Colon (tissue), 2 donors: ENCODE measurements at regions not wholly inside any gene's neighbourhood (a gene's known extent, or its start where the extent isn't known, plus 50 kb on each side); places are given as distances from the start of the nearest gene placed in this dataset.
A peak's percentile ranks its signal among the peaks of the same experiment; 100 is the strongest.

Experiments
- FAIRE-seq: peaks from 2 replicates; lab custom pipeline; 2012; peaks lifted over from hg19 to GRCh38; lab: Jason Lieb, UNC
- donor health status: control.
- donor health status: control.

DNA sequence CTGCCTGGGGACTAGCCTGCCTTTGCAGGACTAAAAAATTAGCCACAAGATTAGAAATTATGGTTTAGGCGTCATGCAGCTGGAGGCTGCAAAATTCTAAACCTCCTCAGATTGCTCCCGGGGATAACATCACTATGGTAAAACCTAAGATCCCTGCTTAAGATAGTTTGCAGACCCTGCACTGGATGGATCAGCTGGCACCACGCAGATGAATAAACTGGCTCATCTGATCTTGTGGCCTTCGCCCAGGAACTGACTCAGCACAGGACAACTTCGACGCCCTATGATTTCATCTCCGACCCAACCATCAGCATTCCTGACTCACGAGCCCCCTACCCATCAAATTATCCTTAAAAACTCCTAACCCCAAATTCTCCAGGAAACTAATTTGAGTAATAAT lies 482.4 kb downstream of the SPRY1 start:
- no peak for FAIRE-seq

DNA sequence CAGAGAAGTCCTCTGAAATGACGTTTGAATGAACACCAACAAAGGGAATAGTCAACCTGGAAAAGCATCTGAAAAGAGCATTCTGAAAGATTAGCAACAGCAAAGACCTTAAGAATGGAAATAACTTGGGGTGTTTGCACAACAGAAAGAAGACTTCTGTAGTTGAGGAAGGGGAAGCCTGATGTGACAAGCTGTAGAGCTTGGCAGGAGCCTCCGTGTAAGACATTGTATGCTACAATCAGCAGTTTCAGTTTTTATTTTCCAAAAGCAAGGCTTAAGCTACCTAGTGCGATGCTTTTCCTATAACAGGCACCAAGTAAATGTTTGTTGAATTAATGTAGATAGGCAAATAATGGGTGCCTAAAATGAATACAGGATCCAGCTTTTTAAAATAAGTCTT lies 484.0 kb downstream of the SPRY1 start:
- no peak for FAIRE-seq

- FAIRE-seq, result no peak
Observed at GRCh38 chr4:123884922-123885321, 488.3 kb downstream of the SPRY1 start.

DNA sequence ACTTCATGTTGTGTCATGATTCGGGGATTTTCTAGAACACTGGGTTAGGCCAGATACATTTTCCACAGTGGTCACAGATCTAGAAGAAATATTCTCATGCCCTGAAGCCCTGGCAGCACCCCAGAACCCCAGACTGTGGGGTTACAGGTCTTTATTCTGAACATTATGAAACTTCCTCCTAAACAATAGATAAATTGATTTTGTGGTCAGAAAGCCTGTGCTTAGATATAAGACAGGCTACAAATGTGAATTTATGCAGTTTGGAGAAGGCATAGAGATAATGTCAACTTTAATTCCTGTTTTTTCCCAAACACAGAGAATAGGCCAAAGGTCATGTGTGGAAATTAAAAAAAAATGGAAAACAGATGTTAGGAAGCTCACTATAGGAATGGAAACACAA lies 492.9 kb downstream of the SPRY1 start:
- FAIRE-seq, result no peak

DNA sequence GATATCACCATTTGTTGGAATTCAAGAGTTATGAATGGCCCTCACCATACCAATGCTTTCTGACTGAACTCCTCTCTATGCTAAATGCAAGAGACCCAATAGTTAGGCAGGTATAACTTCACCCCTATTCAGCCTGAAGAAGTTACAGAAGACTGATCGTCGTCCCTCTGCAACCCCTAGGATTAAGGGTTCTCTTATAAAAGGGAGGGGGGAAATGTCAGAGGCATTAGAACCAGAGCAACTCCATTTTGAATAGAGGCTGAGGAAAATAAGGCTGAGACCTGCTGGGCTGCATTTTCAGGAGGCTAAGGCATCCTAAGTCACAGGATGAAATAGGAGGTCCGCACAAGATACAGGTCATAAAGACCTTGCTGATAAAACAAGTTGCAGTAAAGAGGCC lies 494.3 kb downstream of the SPRY1 start:
- FAIRE-seq, result no peak

DNA sequence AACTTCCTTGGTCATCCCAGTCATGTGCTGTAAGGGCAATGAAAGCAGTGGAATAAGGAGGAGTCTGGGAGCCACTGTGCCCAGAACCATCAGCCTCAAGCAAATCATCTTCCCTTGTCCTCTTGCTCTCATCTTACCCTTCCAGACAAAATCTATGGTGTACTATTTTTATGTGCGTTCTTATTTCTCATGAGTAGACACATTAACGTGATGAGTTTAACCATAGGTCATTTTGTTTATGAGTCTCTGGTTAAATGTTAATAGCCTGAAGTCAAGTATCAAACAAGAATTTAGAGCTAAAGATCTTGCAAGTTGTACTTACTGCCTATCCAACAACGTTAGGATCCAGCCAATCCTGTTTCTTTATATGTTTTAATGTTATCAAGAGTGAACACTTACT lies 495.3 kb downstream of the SPRY1 start:
- no peak for FAIRE-seq

DNA sequence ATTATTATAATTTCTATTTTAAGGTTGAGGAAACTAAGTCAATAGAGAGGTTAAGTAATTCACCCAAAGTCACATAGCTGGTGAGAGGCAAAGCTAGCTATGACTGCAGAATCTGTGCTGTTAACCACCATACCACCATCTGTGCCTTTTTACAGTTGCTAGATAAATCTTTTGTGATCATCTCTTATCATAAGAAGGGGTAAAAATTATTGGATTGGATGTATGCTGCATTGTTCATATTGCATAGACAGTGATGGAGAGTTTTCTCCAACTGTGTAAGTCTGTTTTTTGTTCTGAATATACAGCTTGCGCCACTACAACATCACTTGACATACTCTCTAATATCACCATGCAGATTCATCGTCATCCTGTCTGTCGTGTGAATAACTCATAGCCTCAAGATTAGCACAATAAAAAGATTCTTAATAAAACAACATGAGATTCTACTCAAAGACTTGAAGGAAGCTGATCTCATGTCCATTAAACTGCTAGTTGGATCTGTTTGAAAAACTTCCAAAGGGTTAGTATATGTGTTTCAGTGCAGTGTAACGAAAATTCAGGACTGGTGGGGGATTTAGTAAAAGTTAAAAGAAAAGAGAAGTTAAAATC lies 495.9 kb downstream of the SPRY1 start:
- FAIRE-seq, result no peak

DNA sequence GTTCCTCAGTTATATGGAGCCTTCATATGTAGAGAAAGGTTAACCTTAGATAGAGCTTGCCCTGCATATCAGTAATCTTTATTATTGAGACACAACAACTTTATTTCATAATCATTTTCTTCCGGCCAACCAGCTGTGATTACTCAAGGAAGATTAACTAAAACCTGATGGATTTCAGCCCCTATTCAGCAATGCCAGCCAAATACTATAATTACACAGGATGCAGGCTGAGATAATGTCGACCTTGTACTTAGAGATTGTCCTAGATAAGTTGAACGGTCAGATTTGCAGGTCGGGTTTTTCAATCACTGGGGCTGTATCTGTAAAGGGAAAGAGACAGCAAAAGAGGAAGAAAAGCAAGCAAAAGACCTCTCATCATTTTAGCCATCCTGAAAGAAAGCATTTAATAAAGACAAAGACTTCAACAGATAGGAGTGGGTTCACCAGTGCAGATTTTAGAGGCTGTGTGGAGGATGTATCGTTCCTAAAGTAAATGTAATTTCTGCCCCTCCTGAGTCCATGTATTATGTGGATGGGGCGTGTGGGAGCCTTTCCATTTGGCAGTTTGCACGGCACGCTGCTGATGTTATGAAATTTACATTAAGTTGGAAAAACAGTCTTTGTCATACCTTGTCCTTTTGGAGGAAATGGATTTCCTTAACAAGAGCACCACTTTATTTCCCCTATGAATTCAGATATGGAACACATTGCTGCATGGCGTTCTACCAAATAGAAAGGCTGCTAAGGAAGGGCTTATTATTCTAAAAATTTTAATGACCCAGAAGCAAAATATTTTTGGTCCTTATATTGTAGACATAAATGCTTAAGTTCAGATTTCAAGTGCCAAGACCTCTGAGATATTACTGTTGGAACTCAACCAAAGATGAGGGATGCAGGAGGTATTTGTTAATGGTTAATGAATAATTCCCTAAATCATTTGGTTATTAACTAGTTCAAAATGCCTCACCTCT lies 496.7 kb downstream of the SPRY1 start:
- FAIRE-seq, result no peak

GRCh38 chr4:123896446-123897071 lies 500.0 kb downstream of the SPRY1 start:
- FAIRE-seq, result no peak

- FAIRE-seq, result no peak
Observed at GRCh38 chr4:123898946-123899666, 502.5 kb downstream of the SPRY1 start.

DNA sequence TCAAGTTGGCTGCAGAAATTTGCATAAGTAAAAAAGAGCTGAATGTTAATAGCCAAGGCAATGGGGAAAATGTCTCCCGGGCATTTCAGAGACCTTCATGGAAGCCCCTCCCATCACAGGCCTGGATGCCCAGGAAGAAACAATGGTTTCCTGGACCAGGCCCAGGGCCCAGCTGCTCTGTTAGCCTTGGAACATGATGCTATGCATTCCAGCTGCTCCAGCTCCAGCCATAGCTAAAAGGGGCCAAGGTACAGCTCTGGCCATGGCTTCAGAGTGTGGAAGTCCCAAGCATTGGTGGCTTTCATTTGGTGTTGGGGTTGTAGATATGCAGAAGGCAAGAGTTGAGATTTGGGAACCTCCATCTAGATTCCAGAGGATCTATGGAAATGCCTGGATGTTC lies 508.3 kb downstream of the SPRY1 start:
- no peak for FAIRE-seq

DNA sequence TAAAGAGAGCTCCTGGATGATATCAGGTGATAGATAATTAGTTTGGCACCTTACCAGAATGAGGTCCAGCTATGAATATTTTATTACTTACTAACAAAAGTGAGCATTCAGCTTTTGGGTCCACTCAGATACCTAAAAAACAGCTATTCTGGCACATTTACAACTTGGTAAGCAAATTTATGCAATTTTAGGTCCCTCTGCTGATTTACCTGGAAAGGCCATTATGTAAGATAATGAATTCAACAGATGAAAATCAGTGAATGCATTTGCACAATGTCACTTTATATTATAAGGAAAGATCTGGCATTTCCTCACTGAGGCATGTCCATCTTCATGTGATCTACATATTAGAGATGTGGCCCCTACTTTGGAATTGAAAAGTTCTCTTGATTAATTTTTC lies 517.0 kb downstream of the SPRY1 start:
- FAIRE-seq, result no peak

GRCh38 chr4:123916821-123917220 lies 520.2 kb downstream of the SPRY1 start:
- no peak for FAIRE-seq

DNA sequence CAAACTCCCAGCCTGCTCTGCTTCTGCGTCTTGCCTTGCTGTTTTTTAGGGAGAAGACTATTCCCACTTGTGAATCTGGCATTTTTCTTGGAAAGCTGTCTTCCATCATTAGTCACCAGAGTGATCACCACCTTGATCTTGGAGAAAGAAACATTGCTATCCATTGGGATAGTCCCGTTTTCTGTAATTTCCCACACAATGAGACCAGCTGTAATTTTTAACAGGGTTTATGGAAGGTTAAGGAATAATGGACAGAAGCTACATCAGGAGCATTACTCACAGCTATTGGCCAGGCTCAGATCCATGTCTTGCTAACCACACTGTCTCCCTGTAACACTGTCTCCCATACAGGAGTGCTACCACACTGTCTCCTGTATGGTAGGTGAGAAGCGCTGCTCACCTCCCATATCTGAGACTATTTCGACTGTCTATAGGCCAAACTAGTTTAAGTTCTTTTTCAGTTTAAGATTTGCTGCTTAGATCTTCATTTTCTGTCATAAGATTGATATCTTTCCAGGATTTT lies 523.0 kb downstream of the SPRY1 start:
- FAIRE-seq, result no peak

- FAIRE-seq, result no peak
Observed at GRCh38 chr4:123921339-123921738, 524.7 kb downstream of the SPRY1 start.

DNA sequence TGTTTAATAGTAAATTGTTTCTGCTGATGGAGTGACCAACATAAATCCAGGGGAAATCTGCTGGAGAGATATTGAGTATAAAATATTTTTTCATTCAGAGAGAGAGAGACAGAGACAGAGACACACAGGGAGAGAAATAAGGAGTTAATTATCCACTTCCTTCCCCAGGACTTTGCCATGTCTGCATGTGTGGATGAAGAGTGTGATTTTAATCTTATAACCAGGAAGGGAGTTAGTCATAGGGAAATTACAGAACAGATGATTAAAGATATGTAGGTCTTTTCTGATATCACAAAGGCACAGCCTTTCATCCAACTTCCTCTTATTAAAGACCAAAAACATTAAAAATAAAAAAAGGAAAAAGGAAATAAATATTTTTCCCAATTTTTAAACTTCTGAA lies 526.3 kb downstream of the SPRY1 start:
- no peak for FAIRE-seq

GRCh38 chr4:123924536-123924935 lies 527.9 kb downstream of the SPRY1 start:
- FAIRE-seq, result no peak

DNA sequence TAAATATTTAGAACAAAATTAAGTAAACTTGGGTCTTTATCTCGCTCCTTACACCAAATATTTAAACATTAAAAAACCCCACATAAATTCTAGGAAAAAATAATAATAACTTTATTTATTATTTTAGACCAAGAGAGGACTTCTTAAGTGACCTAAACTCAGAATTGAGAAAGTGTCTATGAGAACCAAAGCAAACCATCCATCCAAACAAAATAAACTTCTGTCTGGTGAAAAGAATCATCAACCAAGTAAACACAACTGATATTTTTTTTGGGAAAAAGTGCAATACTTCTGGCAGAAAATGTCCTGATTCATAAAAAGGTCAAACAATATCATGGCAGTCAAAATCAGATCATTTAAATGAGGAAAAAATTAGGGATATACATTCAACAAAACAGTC lies 533.0 kb downstream of the SPRY1 start:
- peak; percentile 21 for FAIRE-seq

DNA sequence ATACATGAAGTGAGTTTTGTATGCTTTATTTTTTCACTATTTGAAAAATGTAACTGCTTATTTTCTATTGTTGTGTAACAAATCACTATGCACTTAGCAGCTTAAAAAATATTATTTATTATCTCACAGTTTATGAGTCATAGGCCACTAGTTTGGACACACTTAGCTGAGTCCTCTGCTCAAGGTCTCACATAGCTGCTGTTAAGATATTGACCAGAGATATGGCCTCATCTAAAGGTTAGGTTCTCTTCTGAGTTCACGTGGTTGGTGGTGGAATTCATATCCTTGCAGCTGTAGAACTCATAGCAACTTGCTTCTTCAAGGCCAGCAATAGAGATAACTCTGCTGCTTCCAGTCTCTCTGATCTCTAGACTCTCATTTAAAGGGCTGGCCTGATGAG lies 534.4 kb downstream of the SPRY1 start:
- no peak for FAIRE-seq

DNA sequence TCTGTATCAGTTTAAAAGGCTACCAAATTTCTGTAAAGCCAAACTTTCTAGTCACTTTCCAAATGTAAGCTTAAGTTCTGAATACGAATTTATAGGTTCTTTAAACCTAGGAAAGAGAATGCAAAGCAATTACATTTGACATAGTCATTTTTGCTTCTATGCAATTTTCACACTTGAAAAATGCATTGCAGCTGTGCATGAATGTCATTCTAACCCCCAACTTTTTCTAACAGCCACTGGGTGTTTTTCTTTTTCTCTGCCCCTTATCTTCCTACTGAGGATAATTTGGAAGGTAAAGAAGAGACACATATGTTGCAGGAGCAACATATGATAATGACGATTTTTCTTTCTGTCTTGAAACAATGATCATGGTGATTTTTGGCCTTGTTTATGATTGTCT lies 537.5 kb downstream of the SPRY1 start:
- FAIRE-seq, result no peak

DNA sequence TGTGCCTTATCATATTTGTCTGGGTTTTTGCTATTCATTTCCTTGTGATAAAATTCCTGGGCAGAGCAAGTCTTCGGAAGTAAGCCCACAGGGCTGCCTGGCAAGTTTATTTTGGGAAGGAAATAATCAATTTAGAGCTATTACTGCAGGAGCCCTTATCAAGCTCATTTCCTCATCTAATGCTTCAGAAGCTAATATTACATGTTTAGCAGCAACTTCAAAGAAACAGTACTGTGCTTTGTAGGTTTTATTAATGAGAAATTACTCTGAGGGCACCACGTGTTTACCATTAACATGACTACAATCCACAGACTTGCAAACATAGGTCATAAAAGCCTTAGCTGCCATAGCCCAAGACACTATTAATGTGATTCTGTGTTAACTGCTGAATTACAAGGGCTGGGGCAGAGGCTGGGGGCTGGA lies 540.0 kb downstream of the SPRY1 start:
- no peak for FAIRE-seq

DNA sequence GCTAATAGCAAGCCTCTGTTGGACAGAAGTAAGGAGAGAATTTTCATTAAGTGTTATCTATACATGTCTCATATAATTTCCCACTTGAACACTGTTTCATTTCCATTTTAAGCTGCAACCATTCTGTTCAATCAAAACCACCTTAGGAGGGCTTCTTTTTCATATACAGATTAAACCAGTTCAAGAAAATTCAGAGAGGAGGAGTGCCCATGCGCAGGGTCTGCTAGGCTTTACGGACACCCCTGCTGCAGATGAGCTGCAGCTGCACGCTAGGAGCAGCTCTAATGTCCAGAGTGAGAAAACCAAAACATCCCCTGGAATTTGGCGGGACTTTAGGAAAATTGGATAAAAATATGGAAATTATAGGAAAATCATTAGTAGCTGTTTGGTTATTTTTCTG lies 541.0 kb downstream of the SPRY1 start:
- FAIRE-seq, result no peak
